MM.1S (cell line): ENCODE measurements at regions not wholly inside any gene's neighbourhood (a gene's known extent, or its start where the extent isn't known, plus 50 kb on each side); places are given as distances from the start of the nearest gene placed in this dataset.

Experiments
- DNase-seq: peaks from one replicate; pipeline ENCODE4 v3.0.0-alpha.2; 2015
- H2AFZ ChIP-seq: fragments of 300-600 bp; sonication (generic); 2 replicates; pipeline ENCODE4 v1.6.0; 2016; ENCODE audit warnings: antibody characterized with exemption, low read length
- H3F3A ChIP-seq: fragments of 300-600 bp; sonication (generic); 2 replicates; pipeline ENCODE4 v1.6.1; 2016; ENCODE audit warnings: mild to moderate bottlenecking, antibody characterized with exemption, low read length, moderate library complexity, mixed read lengths; ENCODE audit not compliant: insufficient read depth
- H3K27ac ChIP-seq: fragments of 300-600 bp; sonication (generic); 2 replicates; pipeline ENCODE4 v1.5.1; 2016; ENCODE audit warnings: mild to moderate bottlenecking, low read length
- H3K27me3 ChIP-seq: fragments of 300-600 bp; sonication (generic); replicated peaks from 2 replicates; pipeline ENCODE4 v1.6.0; 2016; ENCODE audit warnings: low read length; ENCODE audit not compliant: insufficient read depth
- H3K36me3 ChIP-seq: fragments of 300-600 bp; sonication (generic); replicated peaks from 2 replicates; pipeline ENCODE4 v1.6.1; 2016; ENCODE audit warnings: mild to moderate bottlenecking, low read length, mixed read lengths; ENCODE audit not compliant: insufficient read depth
- H3K4me1 ChIP-seq: fragments of 300-600 bp; sonication (generic); 2 replicates; pipeline ENCODE4 v1.6.1; 2016; ENCODE audit warnings: low read length, mixed read lengths
- H3K4me2 ChIP-seq: fragments of 300-600 bp; sonication (generic); 2 replicates; pipeline ENCODE4 v1.6.0; 2016; ENCODE audit warnings: low read depth, low read length
- H3K4me3 ChIP-seq: fragments of 300-600 bp; sonication (generic); 2 replicates; pipeline ENCODE4 v1.5.1; 2016; ENCODE audit warnings: low read length, mixed read lengths
- H3K79me2 ChIP-seq: fragments of 300-600 bp; sonication (generic); 2 replicates; pipeline ENCODE4 v1.6.1; 2016; ENCODE audit warnings: mixed run types, low read length, mixed read lengths
- H3K9ac ChIP-seq: fragments of 300-600 bp; sonication (generic); 2 replicates; pipeline ENCODE4 v1.6.1; 2016; ENCODE audit warnings: low read length, mixed read lengths
- H3K9me2 ChIP-seq: fragments of 300-600 bp; sonication (generic); replicated peaks from 2 replicates; pipeline ENCODE4 v1.6.1; 2016; ENCODE audit warnings: mild to moderate bottlenecking, low read length, mixed read lengths; ENCODE audit not compliant: insufficient read depth
- H3K9me3 ChIP-seq: fragments of 300-600 bp; sonication (generic); replicated peaks from 2 replicates; pipeline ENCODE4 v1.6.1; 2016; ENCODE audit warnings: mild to moderate bottlenecking, low read length, mixed read lengths; ENCODE audit not compliant: insufficient read depth
- H4K20me1 ChIP-seq: fragments of 300-600 bp; sonication (generic); 2 replicates; pipeline ENCODE4 v1.6.1; 2016; ENCODE audit warnings: mild to moderate bottlenecking, low read length, moderate library complexity, mixed read lengths; ENCODE audit not compliant: insufficient read depth
- CTCF ChIP-seq: fragments of 300-600 bp; sonication (generic); IDR thresholded peaks from 2 replicates; pipeline ENCODE4 v1.5.1; 2016; ENCODE audit warnings: antibody characterized with exemption, low read length, mixed read lengths
- EZH2 ChIP-seq: fragments of 300-600 bp; sonication (generic); optimal IDR thresholded peaks from 2 replicates; pipeline ENCODE3; 2017; ENCODE audit warnings: low read depth, mild to moderate bottlenecking, antibody characterized with exemption, low read length, mixed read lengths
- EZH2phosphoT487 ChIP-seq: fragments of 300-600 bp; sonication (generic); IDR thresholded peaks from 2 replicates; pipeline ENCODE4 v1.6.1; 2018; ENCODE audit warnings: antibody characterized with exemption, low read length

- TF ChIP-seq EZH2 (no peak), CTCF (no peak), EZH2phosphoT487 (no peak)
- H3K79me2 ChIP-seq: no peaks in the 10 kb centered on the region
- H3F3A ChIP-seq: no peaks in the 10 kb centered on the region
- H3K4me3 ChIP-seq: no peak overlapping the region
- no peak for DNase-seq
- no peaks in the 10 kb centered on the region for H3K9me2 ChIP-seq
- no peaks in the 10 kb centered on the region for H3K27me3 ChIP-seq
- H2AFZ ChIP-seq: no peak overlapping the region
- no peak overlapping the region for H3K4me2 ChIP-seq
- H4K20me1 ChIP-seq: no peaks in the 10 kb centered on the region
- no peak overlapping the region for H3K27ac ChIP-seq
- no peaks in the 10 kb centered on the region for H3K4me1 ChIP-seq
- no peaks in the 10 kb centered on the region for H3K9me3 ChIP-seq
- H3K36me3 ChIP-seq: no peaks in the 10 kb centered on the region
- no peak overlapping the region for H3K9ac ChIP-seq
These were observed 203.6 kb downstream of the ERMARD start for GRCh38 chr6:169954977-169955376.

- Histone ChIP-seq H3K4me1 (no peaks in the 10 kb centered on the region), H3K4me2 (no peak overlapping the region), H3K9me3 (no peaks in the 10 kb centered on the region), H3K79me2 (no peaks in the 10 kb centered on the region), H3K9ac (no peak overlapping the region), H2AFZ (no peak overlapping the region), H3K4me3 (no peak overlapping the region), H3K27me3 (no peaks in the 10 kb centered on the region), H3K9me2 (no peaks in the 10 kb centered on the region), H4K20me1 (no peaks in the 10 kb centered on the region), H3K36me3 (no peaks in the 10 kb centered on the region), H3K27ac (no peak overlapping the region), H3F3A (no peaks in the 10 kb centered on the region)
- TF ChIP-seq CTCF (no peak), EZH2phosphoT487 (no peak), EZH2 (no peak)
- no peak for DNase-seq
These were observed 202.3 kb downstream of the ERMARD start for GRCh38 chr6:169953686-169954085.

- no peak overlapping the region for H3K9ac ChIP-seq
- no peaks in the 10 kb centered on the region for H3K79me2 ChIP-seq
- H4K20me1 ChIP-seq: no peaks in the 10 kb centered on the region
- H3K4me2 ChIP-seq: no peak overlapping the region
- peak; percentile 10 for DNase-seq
- no peak overlapping the region for H2AFZ ChIP-seq
- no peaks in the 10 kb centered on the region for H3K9me3 ChIP-seq
- no peaks in the 10 kb centered on the region for H3K27me3 ChIP-seq
- no peak for TF ChIP-seq EZH2
- TF ChIP-seq EZH2phosphoT487: no peak
- TF ChIP-seq CTCF: peak; percentile 25; the same call in 1 of the 2 replicates
- no peaks in the 10 kb centered on the region for H3K36me3 ChIP-seq
- no peak overlapping the region for H3K4me3 ChIP-seq
- H3F3A ChIP-seq: no peaks in the 10 kb centered on the region
- no peaks in the 10 kb centered on the region for H3K9me2 ChIP-seq
- H3K4me1 ChIP-seq: no peaks in the 10 kb centered on the region
- H3K27ac ChIP-seq: no peak overlapping the region
These were observed 199.1 kb downstream of the ERMARD start for GRCh38 chr6:169950558-169950957.
